ENCODE measurements at regions not wholly inside any gene's neighbourhood (a gene's known extent, or its start where the extent isn't known, plus 50 kb on each side); places are given as distances from the start of the nearest gene placed in this dataset.
"Not testable (repeated sequence)": the region's sequence is repeated elsewhere in the genome, so short reads cannot be mapped to it uniquely, and the experiment has no call there.

DNA sequence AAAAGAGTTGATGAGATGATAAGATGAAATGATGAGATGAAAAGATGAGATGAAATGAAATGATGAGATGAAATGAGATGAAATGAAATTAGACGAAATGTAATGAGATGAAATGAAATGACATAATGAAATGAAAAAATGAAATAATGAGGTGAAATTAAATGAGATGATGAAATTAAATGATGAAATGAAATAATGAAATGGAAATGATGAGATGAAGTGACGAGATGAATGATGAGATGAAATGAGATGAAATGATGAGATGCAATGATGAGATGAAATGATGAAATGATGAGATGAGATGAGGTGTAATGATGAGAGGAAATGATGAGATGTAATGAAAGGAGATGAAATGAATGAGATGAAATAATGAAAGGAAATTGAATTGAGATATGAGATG is 343.4 kb upstream of the PLGLB1 start:
- TF ChIP-seq POLR2A (IDR thresholded peaks at IDR 0.05; ENCODE audit: extremely low read depth, insufficient read length) = not testable (repeated sequence)
- TF ChIP-seq, protein P1, sequence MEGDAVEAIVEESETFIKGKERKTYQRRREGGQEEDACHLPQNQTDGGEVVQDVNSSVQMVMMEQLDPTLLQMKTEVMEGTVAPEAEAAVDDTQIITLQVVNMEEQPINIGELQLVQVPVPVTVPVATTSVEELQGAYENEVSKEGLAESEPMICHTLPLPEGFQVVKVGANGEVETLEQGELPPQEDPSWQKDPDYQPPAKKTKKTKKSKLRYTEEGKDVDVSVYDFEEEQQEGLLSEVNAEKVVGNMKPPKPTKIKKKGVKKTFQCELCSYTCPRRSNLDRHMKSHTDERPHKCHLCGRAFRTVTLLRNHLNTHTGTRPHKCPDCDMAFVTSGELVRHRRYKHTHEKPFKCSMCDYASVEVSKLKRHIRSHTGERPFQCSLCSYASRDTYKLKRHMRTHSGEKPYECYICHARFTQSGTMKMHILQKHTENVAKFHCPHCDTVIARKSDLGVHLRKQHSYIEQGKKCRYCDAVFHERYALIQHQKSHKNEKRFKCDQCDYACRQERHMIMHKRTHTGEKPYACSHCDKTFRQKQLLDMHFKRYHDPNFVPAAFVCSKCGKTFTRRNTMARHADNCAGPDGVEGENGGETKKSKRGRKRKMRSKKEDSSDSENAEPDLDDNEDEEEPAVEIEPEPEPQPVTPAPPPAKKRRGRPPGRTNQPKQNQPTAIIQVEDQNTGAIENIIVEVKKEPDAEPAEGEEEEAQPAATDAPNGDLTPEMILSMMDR (IDR thresholded peaks at IDR 0.05; ENCODE audit: low read depth, low read length) = not testable (repeated sequence)
